HEK293 (cell line): ENCODE measurements at regions not wholly inside any gene's neighbourhood (a gene's known extent, or its start where the extent isn't known, plus 50 kb on each side); places are given as distances from the start of the nearest gene placed in this dataset.

ENCODE experiments used
- TF ChIP-seq, protein P1 (sequence below): sonication (generic); formaldehyde crosslinking; IDR thresholded peaks from 2 replicates; pipeline ENCODE4 v1.8.1; 2022; ENCODE audit warnings: mild to moderate bottlenecking, moderate library complexity, missing genetic modification reagents
- TF ChIP-seq, protein P2 (sequence below): fragments of 450-650 bp; IDR thresholded peaks from 2 replicates; pipeline ENCODE4 v1.5.1; 2018; ENCODE audit warnings: missing biosample characterization, mild to moderate bottlenecking, missing genetic modification characterization
- TF ChIP-seq, protein P3 (sequence below): fragments of 450-650 bp; formaldehyde crosslinking; IDR thresholded peaks from 2 replicates; pipeline ENCODE4 v1.5.1; 2016; ENCODE audit warnings: missing biosample characterization, missing genetic modification characterization

DNA sequence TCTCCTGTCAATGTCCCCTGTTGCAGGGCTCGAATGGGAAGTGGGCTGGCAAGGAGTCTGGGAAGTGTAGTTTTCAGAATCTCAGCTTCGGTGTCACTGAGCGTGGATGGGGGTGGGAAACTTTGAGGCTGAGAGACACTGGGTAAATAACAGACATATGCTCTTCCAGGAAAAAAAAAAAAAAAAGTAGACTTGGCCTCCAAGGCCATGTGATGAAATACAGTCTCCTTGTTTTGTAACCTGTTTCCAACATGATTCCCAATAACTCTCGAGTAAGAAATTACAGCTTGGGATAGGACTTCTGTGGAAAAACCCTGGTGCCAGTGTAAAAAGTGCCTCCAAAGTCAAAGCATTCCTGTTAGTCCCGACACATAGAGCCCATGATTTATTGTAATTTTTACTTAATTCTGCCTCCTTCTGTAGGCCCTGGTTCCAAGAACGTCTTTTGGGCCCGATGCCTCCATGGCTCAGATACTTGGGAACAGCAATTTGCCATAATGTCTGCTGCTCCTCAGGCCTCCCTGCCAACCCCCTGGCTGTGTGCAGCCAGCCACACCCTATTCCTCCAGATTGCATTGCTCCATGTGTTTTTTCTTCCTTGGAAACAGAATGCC, 119.5 kb upstream of the TNC start:
- TF ChIP-seq, protein P1, sequence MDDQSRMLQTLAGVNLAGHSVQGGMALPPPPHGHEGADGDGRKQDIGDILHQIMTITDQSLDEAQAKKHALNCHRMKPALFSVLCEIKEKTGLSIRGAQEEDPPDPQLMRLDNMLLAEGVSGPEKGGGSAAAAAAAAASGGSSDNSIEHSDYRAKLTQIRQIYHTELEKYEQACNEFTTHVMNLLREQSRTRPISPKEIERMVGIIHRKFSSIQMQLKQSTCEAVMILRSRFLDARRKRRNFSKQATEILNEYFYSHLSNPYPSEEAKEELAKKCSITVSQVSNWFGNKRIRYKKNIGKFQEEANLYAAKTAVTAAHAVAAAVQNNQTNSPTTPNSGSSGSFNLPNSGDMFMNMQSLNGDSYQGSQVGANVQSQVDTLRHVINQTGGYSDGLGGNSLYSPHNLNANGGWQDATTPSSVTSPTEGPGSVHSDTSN (CRISPR knock-in tag), result no peak
- TF ChIP-seq, protein P2, sequence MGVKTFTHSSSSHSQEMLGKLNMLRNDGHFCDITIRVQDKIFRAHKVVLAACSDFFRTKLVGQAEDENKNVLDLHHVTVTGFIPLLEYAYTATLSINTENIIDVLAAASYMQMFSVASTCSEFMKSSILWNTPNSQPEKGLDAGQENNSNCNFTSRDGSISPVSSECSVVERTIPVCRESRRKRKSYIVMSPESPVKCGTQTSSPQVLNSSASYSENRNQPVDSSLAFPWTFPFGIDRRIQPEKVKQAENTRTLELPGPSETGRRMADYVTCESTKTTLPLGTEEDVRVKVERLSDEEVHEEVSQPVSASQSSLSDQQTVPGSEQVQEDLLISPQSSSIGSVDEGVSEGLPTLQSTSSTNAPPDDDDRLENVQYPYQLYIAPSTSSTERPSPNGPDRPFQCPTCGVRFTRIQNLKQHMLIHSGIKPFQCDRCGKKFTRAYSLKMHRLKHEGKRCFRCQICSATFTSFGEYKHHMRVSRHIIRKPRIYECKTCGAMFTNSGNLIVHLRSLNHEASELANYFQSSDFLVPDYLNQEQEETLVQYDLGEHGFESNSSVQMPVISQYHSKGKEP (tag by site-specific recombination), result no peak
- TF ChIP-seq, protein P3, sequence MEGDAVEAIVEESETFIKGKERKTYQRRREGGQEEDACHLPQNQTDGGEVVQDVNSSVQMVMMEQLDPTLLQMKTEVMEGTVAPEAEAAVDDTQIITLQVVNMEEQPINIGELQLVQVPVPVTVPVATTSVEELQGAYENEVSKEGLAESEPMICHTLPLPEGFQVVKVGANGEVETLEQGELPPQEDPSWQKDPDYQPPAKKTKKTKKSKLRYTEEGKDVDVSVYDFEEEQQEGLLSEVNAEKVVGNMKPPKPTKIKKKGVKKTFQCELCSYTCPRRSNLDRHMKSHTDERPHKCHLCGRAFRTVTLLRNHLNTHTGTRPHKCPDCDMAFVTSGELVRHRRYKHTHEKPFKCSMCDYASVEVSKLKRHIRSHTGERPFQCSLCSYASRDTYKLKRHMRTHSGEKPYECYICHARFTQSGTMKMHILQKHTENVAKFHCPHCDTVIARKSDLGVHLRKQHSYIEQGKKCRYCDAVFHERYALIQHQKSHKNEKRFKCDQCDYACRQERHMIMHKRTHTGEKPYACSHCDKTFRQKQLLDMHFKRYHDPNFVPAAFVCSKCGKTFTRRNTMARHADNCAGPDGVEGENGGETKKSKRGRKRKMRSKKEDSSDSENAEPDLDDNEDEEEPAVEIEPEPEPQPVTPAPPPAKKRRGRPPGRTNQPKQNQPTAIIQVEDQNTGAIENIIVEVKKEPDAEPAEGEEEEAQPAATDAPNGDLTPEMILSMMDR, result no peak
